Spleen (tissue), 11 donors: ENCODE measurements at regions not wholly inside any gene's neighbourhood (a gene's known extent, or its start where the extent isn't known, plus 50 kb on each side); places are given as distances from the start of the nearest gene placed in this dataset.

Experiments used
- DNase-seq: peaks from one replicate; pipeline ENCODE4 v3.0.0-alpha.2; 2020
- H3K27ac ChIP-seq, 8 donors: fragments of 200-600 bp; sonication (generic) in 7 of 8; 1 replicate in 4 of 8; 2 replicates in 4 of 8; pipeline versions ENCODE4 v1.5.0 to v1.8.0; 2016 to 2021; ENCODE audit warnings: inconsistent platforms in 4 of 8, mild to moderate bottlenecking in 4 of 8, moderate library complexity in 1 of 8
- H3K27me3 ChIP-seq, 7 donors: fragments of 200-600 bp; sonication (generic) in 6 of 7; replicated peaks in 1 of 7; 1 replicate in 4 of 7; 2 replicates in 3 of 7; pipeline versions ENCODE4 v1.5.0 to v1.8.0; 2016 to 2021; ENCODE audit warnings: inconsistent platforms in 3 of 7, mild to moderate bottlenecking in 1 of 7
- H3K36me3 ChIP-seq, 6 donors: fragments of 200-600 bp; sonication (generic) in 5 of 6; 1 replicate in 4 of 6; 2 replicates in 2 of 6; pipeline versions ENCODE4 v1.5.0 to v1.8.0; 2016 to 2021; ENCODE audit warnings: inconsistent platforms in 2 of 6
- H3K4me1 ChIP-seq, 6 donors: fragments of 200-600 bp; sonication (generic) in 5 of 6; 1 replicate in 3 of 6; 2 replicates in 3 of 6; pipeline versions ENCODE4 v1.5.0 to v1.8.0; 2016 to 2021; ENCODE audit warnings: inconsistent platforms in 3 of 6
- H3K4me3 ChIP-seq, 8 donors: fragments of 200-600 bp; sonication (generic) in 7 of 8; 1 replicate in 4 of 8; 2 replicates in 4 of 8; pipeline versions ENCODE4 v1.5.0 to v1.8.0; 2016 to 2021; ENCODE audit warnings: inconsistent platforms in 4 of 8, mild to moderate bottlenecking in 4 of 8, moderate library complexity in 2 of 8
- H3K9me3 ChIP-seq, 8 donors: fragments of 200-600 bp; sonication (generic) in 7 of 8; 1 replicate in 4 of 8; 2 replicates in 4 of 8; pipeline versions ENCODE4 v1.5.0 to v1.8.0; 2016 to 2021; ENCODE audit warnings: inconsistent platforms in 4 of 8
- CTCF ChIP-seq, 11 experiments: fragments of 200-600 bp in 7 of 11; fragments of 450-650 bp in 4 of 11; sonication (generic) in 4 of 11; IDR thresholded peaks in 8 of 11; conservative IDR thresholded peaks in 3 of 11; 1 replicate in 7 of 11; 2 replicates in 4 of 11; pipeline versions ENCODE4 v1.4.0 to v1.8.0; 2016 to 2021; ENCODE audit warnings: antibody characterized with exemption in 11 of 11, inconsistent platforms in 4 of 11, mild to moderate bottlenecking in 1 of 11
- POLR2A ChIP-seq, 3 donors: fragments of 450-650 bp; IDR thresholded peaks; one replicate each; pipeline ENCODE4 v1.5.1; 2017; ENCODE audit warnings: antibody characterized with exemption in 3 of 3, mild to moderate bottlenecking in 1 of 3
- POLR2AphosphoS5 ChIP-seq, 3 donors: sonication (generic); formaldehyde crosslinking; IDR thresholded peaks; one replicate each; pipeline ENCODE4 v1.5.1; 2017; ENCODE audit warnings: antibody characterized with exemption in 3 of 3
- WGBS, 5 donors: extraction: QIAGEN DNeasy Blood & Tissue Kit in 3 of 5; methylation state at CpG; one replicate each; pipeline versions ENCODE4 v1.1.5 to v1.1.7; 2013 to 2018; 5-methylcytosine and 5-hydroxymethylcytosine counted together
- intact Hi-C: fragments of 100-400 bp; cut with DNase I; formaldehyde crosslinking; loops from one replicate; pipeline ENCODE4 v1.15.0; 2023; ENCODE audit warnings: low total_unique reads
- donor health status: healthy with polysubstance abuse.
- donor health status: DM: no; HTN: no; CAD: no; lungs with moderate emphysema.
- donor health status: DM: no; HTN: no; CAD: no.
- donor health status: Bipolar disorder and iron deficiency.
- donor health status: healthy.
- donor health status: DM: no; HTN: no; CAD: no.
- donor health status: DM: yes; HTN: yes; CAD: no.

- Histone ChIP-seq H3K27ac (no peak overlapping the region), H3K9me3 (no peaks in the 10 kb centered on the region), H3K27me3 (no peaks in the 10 kb centered on the region), H3K36me3 (no peaks in the 10 kb centered on the region), H3K4me3 (no peak overlapping the region), H3K4me1 (no peaks in the 10 kb centered on the region)
- no peak for TF ChIP-seq POLR2A (IDR thresholded peaks at IDR 0.05)
- TF ChIP-seq CTCF (IDR thresholded peaks at IDR 0.05 in 8 of 11, conservative IDR thresholded peaks at IDR 0.05 in 3 of 11) = no peak
- TF ChIP-seq POLR2AphosphoS5 (IDR thresholded peaks at IDR 0.05) = no peak
- 88 to 94% (median 91%) methylated on average over 3 of the region's 3 CpGs for WGBS, 5 donors
- intact Hi-C loops = no loop called here
- no peak for DNase-seq
Observed at GRCh38 chr21:28538987-28539622, 453.6 kb downstream of the LTN1 start.

- intact Hi-C loops = no loop called here
- no peaks in the 10 kb centered on the region for H3K27me3 ChIP-seq
- no peaks in the 10 kb centered on the region for H3K9me3 ChIP-seq
- no peaks in the 10 kb centered on the region for H3K36me3 ChIP-seq
- no peaks in the 10 kb centered on the region for H3K4me1 ChIP-seq
- no peak overlapping the region for H3K4me3 ChIP-seq
- no peak for TF ChIP-seq POLR2AphosphoS5 (IDR thresholded peaks at IDR 0.05)
- no peak for TF ChIP-seq CTCF (IDR thresholded peaks at IDR 0.05 in 8 of 11, conservative IDR thresholded peaks at IDR 0.05 in 3 of 11)
- no peak for TF ChIP-seq POLR2A (IDR thresholded peaks at IDR 0.05)
- no peak overlapping the region for H3K27ac ChIP-seq
- 67 to 78% (median 73%) methylated on average over 4 of the region's 4 CpGs for WGBS, 5 donors
- DNase-seq = no peak
Observed at GRCh38 chr21:28537371-28538079, 455.2 kb downstream of the LTN1 start.

GRCh38 chr21:28532446-28532845, 460.2 kb downstream of the LTN1 start:
- intact Hi-C loops = no loop called here
- Histone ChIP-seq H3K9me3 (no peaks in the 10 kb centered on the region), H3K36me3 (no peaks in the 10 kb centered on the region), H3K27me3 (no peaks in the 10 kb centered on the region), H3K4me1 (no peaks in the 10 kb centered on the region), H3K27ac (no peak overlapping the region), H3K4me3 (no peak overlapping the region)
- TF ChIP-seq POLR2A (IDR thresholded peaks at IDR 0.05) (no peak), CTCF (IDR thresholded peaks at IDR 0.05 in 8 of 11, conservative IDR thresholded peaks at IDR 0.05 in 3 of 11) (no peak), POLR2AphosphoS5 (IDR thresholded peaks at IDR 0.05) (no peak)
- no peak for DNase-seq

- Histone ChIP-seq H3K27ac (peak overlapping the region in 6 of 8 donors; percentile 37 to 63 (median 54)), H3K9me3 (no peaks in the 10 kb centered on the region), H3K36me3 (no peaks in the 10 kb centered on the region), H3K4me1 (peaks cover 0 to 20% (median 10%) of the 10 kb centered on the region in 6 donors), H3K4me3 (no peak overlapping the region), H3K27me3 (no peaks in the 10 kb centered on the region)
- DNase-seq = no peak
- intact Hi-C loops = loop anchor here (5.0 kb wide), 1 partner anchor 176 kb away; no protein-coding TSS in a partner anchor
- WGBS, 5 donors = 36 to 60% (median 46%) methylated on average over 2 of the region's 2 CpGs
- TF ChIP-seq POLR2A (IDR thresholded peaks at IDR 0.05) (no peak), CTCF (IDR thresholded peaks at IDR 0.05 in 8 of 11, conservative IDR thresholded peaks at IDR 0.05 in 3 of 11) (no peak), POLR2AphosphoS5 (IDR thresholded peaks at IDR 0.05) (no peak)
Observed at GRCh38 chr21:28523367-28523766, 469.3 kb downstream of the LTN1 start.
